ENCODE measurements at regions not wholly inside any gene's neighbourhood (a gene's known extent, or its start where the extent isn't known, plus 50 kb on each side); places are given as distances from the start of the nearest gene placed in this dataset.

- TF ChIP-seq CTCF (IDR thresholded peaks at IDR 0.05): no peak
These were observed 107.1 kb upstream of the ATP6AP2 start for GRCh38 chrX:40473460-40474204.

DNA sequence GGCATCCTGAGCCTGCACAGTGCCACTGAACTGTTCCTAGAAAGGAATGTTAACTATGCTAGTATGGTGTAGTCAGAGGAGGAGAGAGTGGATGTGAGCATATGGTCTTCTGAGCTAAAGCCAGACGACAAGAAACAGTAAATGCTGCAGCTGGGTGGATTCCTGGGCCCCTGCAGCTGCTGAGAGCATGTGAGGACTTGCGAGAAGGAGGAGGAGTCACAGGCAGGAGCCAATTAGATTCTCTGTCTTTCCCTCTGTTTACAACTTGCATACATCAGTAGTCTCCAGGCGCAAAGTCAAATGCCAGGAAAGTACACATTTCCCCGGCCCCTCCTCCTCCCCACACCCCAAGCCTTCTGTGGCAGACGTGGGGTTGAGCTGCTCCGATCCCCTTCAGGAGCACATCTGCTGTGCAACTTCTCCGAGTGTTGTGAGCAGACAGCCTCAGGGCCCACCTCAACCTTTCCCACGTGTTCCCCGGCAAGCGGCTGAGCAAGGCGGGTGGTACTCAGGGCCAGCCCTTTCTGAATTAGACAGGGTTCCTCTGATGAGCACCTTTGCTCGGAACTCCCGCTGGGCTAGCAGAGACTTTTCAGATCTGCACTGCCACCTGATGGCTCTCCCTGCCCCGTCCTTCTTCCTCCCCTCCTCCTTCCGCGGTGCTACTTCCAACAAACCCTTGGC is 108.7 kb upstream of the ATP6AP2 start:
- TF ChIP-seq CTCF (IDR thresholded peaks at IDR 0.05): no peak

DNA sequence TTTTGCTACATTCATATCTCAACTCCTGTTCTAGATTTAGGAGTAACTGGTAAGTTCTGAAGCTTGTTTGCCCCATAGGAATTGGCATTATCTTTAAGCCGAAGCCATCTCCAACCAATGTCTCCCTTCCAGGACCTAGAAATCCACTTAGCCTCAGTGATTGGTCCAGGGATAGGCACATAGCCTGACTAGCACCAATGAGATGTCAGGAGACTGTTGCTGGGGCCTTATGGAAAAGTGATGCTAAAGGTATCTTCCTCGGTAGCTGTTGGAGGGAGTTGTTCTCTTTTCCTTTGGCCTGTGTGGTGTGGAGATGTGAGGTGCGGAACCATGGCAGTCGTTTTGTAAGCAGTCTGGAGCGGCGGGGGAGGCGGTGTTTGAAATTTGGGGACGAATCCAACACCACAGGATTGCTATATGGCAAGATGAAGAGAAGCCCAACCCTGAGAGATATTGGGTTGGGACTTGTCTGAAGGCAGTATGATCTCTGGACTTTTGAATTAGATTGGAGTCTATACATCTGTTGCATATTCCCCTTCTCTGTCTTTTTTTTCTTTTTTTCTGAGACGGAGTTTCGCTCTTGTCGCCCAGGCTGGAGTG is 109.8 kb upstream of the ATP6AP2 start:
- no peak for TF ChIP-seq CTCF (IDR thresholded peaks at IDR 0.05)

DNA sequence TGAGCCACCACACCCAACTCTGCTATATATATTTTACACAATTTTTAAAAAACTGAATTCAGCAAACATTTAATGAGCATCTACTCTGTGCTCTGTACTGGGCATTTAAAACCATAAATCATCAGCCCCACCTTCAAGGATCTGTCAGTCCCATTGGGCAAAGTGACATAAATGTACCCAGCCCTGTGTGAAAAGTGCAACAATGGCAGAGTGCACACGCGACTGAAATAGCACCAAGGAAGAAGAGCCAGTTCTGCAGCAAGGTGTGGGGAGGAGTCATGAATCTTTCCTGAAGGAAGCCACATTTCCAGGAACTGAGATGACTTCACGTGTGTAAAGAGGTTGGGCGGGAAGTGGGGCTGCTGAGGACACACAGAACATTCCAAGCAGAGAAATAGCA is 111.5 kb upstream of the ATP6AP2 start:
- no peak for TF ChIP-seq CTCF (IDR thresholded peaks at IDR 0.05)

- peak; percentile 50; the same call in 1 of the 2 replicates for TF ChIP-seq CTCF (IDR thresholded peaks at IDR 0.05)
These were observed 112.5 kb upstream of the ATP6AP2 start for GRCh38 chrX:40468033-40468846.

DNA sequence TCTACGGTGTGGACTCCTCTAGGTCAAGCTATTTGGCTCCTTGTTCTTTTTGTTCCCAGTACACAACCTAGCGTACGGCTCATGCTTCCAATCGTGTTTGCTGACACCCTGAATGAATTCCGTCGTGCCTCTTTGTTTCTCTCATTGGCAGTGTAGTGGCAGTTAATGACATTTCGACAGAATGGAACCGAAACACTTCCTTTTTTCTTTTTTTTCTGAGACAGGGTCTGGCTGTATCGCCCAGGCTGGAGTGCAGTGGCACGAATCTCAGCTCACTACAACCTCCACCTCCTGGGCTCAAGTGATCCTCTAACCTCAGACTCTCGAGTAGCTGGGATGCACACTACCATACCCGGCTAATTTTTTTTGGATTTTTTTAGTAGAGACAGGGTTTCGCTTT is 113.3 kb upstream of the ATP6AP2 start:
- TF ChIP-seq CTCF (IDR thresholded peaks at IDR 0.05): no peak

Measured in LNCAP (cell line).